ENCODE measurements at regions not wholly inside any gene's neighbourhood (a gene's known extent, or its start where the extent isn't known, plus 50 kb on each side); places are given as distances from the start of the nearest gene placed in this dataset.

DNA sequence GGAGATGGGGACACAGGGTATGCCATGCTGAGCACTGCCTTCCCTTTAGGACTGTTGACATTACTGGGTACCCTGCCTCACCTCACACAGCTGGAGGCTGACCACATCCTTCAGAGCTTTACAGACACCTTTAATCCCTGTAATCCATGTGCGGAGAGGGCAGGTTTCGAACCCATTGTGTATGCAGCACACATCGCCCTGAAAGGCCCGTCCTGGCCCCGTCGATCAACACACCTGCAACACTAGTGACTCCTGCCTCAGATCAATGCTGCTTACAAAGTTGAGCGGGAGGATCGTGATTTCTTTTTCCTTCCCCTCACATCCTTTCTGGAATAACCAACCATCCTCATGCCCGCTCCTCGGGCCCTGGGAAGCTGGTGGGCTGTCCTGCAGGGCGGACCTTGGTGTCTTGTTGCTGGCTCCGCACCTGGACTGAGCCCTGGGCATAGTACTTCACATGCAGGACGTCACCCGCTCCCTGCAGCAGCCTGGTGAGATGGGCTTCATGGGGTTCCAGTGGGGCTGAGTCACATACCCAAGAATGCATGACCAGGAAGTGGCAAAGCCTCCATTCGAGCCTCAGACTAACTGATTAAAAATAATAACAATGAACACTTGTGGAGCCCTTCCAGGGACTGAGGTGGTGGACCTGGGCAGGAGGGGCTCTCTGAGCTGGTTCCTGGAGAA lies 403.6 kb downstream of the PTPRU start:
- DNase-seq, result no peak

DNA sequence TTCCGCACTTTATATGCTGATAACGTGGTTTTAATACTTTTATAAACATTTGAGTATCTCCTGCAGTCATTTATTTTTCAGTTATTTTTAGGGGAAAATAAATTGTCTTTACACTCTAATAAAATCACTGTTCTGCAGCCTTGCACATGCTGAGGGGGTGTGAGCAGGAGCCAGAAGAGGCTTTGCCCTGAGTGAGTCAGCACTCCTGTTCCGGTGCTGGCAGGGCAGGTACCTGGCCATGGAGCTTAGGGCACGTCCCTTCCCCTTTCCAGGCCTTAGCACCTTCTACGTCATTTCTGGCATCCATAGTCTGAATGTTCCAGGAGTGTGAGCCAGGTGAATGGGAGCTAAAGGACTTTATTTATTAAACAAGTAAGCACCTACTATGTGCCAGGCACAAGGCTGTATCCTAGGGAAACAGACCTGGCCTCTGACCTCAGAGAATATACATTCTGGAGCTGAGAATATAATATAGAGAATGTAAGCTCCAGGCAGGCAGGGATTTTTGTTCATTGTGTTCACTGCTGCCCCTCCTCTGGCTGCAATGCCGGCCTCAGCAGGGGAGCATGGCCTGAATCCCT lies 402.9 kb downstream of the PTPRU start:
- no peak for DNase-seq

DNA sequence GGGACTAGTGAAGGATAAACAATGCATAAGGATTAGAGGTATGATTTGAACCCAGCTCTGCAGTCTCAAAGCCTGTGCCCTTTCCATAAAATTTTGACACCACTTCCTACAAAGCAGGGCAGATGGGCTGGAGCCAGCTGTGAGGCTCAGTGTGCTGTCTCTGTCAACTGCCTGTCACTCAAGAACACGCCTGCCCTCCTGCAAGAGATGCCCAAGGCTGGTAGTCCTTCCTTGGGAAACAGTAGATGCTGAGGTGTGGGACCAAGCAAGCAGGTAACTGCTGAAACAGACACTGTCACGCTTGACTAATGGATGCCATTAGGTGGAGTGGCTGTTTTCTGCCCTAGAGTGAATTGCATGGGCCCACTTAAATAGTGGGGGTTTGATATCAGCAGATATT lies 402.0 kb downstream of the PTPRU start:
- DNase-seq, result no peak

DNA sequence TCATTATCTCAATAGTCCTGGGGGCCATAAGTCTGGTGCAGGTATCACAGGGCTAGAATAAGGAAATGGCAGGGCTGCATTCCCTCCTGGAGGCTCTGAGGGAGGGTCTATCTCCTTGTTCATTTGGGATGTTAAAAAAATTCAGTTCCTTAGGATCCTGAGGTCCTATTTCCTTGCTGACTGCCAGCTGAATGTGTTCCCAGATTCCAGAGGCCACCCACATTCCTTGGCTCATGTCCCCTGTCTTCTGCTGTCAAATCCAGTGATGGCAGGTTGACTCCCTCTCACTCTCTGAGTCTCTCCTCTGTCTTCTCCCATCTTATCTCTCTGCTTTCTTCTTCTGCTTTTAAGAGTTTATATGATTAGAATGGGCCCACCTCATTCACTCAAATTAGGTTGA lies 400.6 kb downstream of the PTPRU start:
- no peak for DNase-seq

DNA sequence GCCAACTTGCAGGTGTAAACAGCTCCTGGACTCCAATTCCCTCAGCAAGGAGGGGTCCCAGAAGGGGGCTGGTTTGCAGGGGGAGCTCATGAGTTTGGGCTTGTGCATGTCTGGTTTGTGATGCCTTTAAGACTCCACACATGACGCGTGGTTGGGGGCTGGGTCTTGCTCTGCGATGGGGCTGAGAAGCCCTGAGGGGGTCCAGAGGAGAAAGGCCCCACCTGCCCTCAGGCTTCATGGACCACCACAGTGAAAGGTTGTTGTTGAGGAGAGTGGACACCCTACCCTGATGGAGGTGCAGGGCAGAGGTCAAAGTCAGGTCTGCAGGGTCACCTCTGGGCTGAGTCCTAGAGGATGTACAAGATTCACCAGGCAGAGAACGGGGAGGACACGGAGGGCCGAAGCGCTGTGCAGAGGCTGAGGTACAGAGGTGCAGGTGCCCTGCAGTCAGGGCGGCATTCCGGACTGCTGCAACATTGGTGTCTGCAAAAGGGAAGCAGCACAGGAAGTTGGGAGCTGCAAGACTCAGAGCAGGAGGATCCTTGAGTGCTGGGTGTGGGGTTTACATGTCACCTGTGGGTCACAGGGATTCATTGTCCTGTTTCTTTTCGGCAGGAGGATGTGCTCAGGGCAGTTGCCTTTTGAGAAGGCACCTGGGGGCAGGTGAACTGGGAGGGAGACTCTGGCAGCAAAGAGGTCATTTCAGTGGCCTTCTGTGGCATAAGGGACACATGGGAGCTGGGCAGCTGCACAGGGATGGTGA lies 399.4 kb downstream of the PTPRU start:
- no peak for DNase-seq

DNA sequence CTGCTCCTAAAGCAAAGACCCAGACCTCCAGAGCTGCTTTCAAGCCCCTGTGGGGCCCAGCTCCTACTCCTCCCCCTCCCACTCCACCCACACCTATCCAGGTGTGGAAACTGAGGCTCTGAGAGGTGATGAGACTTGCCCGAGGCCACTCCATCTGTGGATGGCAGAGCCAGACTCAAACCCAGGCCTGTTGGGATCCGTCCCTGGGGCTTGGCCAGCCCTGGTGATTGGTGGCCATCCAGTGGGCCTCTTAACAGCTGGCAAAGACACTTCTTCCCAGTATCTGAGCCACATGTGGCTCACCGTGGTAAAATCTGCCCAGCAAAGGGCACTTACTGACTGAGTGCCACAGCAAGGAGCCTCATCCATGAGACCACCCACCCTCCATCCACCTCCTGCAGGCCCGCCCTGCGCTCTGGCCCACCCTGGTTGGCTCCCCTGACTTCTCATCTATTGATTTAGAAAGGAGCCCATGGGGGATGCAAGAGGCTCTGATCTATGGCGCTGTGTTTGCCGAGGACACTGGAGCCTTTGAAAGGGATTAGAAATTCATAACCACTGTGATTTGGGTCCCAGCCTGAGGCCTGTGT lies 398.5 kb downstream of the PTPRU start:
- DNase-seq, result no peak

DNA sequence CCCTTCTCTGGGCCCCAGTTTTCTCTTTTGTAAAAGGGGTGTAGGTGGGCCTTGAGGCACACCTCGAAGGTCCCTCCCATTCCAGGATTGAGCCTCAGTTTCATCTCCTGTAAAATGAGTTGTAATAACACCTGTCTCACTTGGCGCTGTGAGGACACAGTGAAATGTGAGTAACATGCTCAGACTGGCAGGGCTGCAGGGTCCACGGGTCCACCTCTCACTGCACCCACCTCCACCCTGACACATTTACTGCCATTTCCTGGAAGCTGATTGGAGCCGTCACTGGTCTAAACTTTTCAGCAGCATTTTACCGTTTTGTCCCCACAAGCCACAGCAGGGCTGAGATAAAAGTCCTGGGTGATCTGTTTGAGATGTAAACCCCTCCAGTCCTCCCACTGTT lies 398.0 kb downstream of the PTPRU start:
- DNase-seq, result no peak

DNA sequence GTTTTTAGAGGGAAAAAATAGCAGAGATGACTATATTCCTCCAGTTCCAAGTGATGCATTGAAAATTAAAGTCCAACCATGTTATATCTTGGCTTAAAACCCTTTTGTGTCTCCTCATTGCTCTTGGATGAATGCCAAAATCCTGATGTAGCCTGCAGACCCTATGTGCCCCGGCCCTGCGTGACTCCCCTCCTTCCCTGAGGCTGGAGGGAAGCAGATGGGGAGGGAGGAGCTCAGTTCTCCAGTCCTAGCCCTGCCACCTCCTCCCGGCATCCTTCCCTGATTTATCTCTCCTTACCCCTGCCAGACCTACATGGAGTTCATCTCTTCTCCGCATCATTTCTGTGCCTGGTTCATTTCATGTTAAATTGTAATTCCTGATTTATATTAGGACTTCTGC lies 397.4 kb downstream of the PTPRU start:
- no peak for DNase-seq

DNA sequence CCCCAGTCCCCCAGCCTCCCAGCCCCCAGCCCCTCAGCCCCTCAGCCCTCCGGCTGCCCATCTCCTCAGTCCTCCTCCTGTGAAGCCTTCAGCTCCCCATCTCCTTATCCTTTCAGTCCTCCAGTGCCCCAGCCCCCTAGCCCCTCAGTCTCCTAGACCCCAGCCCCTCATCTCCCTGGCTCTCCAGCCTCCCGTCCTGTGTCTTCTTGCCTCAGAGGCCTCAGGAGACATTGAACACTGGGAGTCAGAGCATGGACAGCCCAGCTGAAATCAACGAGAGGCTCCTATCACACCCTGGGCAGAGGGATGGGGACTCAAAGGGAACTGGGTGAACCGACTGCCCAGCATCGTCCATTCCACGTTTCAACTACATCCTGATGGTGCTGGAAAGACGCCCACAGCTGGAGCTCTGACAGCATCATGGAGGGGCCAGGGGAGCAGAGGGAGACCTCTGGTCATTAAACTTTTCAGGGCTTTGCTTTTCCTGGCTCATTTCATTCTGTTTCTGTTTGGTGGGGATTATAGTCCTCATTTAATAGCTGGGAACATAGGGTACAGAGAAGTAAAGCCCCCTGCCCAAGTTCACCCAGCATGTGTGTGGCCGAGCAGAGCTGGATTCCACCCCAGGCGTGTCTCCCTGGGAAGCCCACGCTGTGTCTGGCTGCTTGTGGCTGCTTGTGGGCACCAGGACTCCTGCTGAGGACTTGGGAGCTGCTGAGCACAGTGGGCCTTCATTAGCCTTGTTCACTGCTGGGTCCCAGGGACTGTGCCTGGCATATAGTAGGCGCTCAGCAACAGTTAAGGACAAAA lies 396.7 kb downstream of the PTPRU start:
- no peak for DNase-seq

DNA sequence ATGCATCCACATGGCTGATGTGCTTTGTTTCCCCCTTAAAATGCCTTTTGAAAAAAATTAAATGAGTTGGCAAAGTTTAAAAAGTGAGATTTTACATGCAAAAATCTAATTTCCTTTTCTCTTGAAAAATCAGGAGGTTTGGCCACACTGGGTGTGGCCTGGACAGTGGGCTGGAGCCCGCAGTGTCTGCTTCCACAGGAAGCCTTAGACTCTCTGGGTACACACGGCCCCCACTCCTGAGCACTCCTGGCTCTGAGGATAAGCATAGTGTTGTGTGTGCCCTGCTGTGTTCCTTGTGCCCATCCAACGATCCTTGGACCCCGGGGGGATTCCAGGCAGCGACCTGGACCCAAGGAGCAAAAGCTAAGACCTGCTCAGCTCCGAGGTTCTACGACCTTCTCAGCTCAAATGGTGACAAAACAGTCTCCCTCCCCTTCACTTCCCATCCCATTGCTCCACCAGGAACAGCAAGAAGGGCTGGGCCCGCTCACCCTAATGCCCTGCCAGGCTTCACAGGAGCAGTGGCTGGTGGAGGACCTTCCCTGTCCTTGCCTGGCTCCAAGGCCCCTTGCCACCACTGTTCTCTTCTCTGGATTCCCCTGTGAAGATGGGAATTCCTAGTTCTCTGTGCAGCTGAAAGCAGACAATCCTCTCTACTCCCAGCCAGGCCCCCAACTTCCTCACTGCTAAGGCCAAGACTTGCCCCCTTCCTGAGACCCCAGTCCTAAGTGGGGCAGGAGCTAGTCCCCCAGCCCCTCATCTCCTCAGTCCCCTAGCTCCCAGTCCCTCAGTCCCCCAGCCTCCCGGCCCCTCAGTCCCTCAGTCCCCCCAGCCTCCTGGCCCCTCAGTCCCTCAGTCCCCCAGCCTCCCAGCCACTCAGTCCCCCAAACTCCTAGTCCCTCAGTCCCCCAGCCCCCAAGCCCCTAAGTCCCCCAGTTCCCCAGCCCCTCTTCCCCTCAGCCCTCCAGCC lies 395.8 kb downstream of the PTPRU start:
- DNase-seq, result no peak

DNA sequence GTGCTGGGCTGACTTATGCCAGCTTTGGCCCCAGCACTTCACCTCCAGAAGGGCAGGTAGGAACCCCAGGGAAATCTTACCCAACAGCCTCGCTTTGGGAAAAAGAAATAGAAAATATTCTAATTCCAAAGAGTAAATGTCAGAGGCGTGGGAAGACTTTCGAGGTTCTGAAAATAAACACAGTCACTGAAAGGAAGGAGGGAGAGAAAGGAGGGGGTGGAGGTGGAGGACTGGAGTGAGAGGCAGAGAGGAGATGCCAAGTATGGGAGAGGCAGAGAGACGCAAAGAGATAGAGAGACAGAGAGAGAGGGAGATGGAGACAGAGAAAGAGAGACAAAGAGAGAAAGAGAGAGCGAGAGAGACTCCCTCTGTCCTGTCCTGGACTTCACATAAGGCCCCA lies 395.0 kb downstream of the PTPRU start:
- DNase-seq, result no peak

DNA sequence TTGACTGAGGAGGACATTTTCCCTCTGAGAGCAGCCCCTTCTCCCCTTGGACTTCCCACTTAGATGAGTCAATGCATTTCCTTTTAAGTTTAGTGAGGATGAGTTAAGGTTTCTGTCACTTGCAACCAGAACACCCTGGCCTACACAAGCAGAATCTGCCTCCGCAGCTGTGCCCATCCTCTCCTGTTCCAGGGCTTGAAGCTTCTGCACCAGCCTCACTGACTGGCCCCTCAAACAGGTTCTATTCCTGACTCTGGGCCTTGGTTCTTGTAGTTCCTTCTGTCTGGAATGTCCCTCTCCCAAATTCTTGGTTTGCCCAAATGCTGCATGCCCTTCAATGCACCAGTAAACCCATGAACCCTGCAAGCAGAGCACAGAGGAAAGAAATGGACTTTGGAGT lies 394.4 kb downstream of the PTPRU start:
- no peak for DNase-seq

DNA sequence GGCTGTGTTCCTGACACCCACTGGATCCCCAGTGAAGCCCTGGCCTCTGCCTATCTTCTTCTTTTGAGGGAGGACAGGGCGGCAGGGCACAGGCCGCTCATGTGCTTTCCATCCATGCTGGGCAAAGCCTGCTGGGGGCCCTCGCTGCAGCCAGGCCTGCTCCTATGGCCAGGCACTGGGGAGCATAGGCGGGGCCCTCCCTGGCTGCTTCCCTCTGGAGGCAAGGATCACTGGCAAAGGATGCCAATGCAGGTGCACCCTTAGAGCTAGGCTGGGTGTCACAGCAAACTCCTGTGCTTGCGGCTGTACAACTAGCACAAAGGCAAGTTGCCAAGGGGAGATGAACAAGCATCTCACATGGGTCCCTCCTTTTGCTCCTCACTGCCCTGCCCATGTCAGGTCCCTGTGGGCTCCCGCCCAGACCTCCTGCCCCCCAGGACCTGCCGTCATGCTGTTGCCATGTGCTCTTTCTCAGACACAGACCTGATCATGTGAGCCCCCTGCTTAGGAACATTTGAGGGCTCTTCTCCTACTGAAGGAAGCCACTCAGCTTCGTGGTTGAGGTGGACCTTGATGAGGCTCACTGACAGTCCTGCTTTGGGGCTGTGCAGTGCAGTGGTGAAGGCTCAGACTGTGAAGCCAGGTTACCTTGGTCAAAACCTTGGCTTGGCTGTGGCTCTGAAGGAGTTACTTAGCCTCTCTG lies 393.6 kb downstream of the PTPRU start:
- no peak for DNase-seq

DNA sequence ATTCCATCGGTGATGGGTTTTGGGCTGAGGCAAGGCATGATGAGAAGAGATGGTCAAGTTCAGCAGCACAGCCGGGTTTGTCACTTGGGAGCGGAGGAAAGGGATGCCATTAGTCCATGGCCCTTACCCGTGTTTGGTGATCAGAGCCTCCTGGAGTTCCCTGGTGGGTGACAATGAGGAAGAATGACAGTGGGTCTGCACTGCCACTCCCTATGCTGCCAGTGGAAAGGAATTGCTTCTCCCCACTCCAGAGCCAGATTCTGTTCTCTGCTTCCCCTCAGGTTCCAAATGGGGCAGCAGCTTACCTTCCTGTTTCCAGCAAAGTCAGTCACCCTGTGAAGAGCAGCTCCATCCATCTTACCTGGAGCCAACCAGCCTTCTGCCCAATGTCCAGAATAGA lies 393.1 kb downstream of the PTPRU start:
- no peak for DNase-seq

DNA sequence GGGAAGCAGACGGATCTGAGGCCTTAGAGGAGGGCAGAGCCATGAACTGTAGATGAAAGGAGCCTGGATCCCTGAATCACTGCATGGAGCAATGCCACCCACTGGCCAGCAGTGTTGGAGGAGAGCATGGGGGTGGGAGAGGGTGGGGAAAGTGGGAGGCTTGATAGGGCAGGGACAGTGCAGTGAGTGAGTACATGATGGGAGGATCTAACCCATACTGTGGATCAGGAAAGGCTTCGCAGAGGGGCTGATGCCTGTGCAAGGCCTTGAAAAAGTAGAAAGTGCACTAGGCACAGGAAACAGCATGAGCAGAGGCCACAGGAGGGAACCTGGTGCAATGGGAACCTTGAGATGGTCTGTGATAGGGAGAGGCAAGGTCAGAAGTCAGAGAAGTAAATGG lies 391.9 kb downstream of the PTPRU start:
- DNase-seq, result no peak

DNA sequence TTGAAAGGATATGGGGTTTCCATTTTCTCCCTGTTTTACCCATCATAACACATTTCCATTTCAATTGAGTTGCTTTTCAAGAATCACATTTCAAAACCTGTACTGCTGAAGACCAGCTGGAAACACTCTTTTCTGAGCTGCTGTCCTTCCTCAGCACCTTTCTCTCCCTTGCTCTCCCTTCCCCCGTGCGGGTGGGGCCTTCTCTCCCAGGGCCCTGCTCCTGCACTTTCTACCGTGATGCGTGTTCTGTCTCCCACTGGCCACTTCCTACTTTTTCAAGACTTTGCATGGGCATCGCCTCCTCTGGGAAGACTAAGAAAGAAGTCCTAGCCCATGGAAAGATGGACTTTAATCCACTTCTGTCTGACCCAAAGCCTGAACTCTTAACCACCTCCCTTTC lies 390.4 kb downstream of the PTPRU start:
- no peak for DNase-seq

DNA sequence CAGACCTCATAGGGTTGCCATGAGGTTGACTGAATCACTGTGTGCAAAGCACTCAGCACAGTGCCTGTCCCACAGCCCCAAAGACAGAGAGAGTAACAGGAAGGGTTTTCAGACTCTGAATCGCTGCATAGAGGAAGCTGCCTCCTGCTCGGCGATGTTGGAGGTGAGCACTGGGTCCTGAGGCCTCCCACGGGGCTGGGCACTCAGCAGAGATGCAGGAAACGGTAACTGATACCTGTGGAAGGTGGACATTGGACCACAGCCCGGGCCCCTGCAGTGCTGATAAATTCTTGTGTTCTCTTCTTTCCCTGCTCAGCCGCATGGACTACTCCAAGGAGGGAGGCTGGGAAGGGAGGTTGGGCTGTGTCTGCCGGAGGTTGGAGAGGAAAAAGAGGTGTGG lies 389.7 kb downstream of the PTPRU start:
- no peak for DNase-seq

DNA sequence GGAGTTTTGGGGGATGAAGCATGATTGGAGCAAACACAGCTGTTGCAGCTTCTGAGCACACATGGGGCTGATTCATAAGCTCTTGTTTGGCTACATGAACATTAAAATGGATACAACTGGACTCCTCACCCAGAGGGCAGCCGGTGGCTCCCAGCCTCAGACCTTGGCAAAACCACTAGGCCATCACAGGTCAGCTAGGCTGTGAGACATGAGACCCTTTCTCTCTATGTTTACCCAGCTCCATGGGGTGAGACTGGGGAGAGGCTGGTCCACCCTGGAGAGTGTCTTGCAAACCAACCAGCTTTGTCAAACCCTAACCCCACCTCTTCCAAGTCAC lies 388.7 kb downstream of the PTPRU start:
- no peak for DNase-seq

DNA sequence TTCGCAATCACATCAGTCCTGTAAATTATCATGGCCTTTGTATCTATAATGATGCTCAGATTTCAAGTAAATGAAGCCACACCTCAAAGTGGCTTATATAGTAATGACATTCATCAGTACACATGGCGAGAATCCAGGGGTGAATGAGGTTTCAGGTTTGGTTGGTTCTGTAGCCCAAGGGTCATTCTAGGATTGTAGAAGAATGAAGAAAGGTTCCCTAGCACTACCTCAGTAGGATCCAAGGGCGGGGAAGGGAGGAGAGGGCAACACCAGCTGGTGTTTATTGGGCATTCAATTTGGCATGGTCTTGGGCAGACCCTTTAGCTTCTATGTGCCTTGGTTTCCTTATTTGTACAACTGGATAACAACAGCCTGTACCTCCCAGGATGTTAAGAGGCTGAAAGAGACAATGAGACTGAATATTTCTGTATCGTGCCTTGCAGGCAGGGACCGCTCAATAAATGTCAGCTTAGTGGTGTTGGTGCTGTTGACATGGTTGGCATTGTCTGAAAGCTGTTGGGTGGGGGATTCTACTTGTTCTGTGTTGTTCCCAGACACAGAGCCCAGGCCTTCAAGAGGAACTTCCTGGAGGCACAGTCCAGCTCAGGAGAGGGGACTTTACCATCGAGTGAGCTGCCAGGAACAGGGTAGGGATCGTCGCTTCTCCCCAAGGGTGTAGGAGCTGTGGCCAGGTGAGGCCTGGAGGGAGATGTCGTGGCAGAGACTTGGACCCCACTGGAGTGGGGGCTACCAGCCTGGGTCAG lies 388.2 kb downstream of the PTPRU start:
- DNase-seq, result no peak

DNA sequence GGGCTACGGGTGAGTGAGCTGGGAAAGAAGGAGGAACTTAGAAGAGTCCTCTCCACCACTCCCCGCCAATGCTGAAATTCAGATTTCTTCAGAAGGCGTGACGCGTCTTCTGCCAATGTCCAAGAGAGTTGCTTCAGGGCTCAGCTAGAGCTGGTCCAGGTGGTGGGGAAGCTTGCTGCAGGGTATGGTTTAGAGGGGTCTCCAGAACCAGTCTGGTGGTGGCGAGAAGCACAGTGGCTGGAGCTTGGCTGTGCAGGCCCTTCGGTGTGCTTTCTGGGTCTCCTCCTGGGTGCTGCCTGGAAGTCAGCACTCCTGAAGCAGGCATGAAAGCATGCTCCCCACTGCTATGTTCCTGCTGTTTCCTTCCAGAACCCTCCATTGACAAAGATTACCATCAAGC lies 387.2 kb downstream of the PTPRU start:
- no peak for DNase-seq

All from NCI-H1048 (cell line).